ENCODE measurements at regions not wholly inside any gene's neighbourhood (a gene's known extent, or its start where the extent isn't known, plus 50 kb on each side); places are given as distances from the start of the nearest gene placed in this dataset.

GRCh38 chr2:220946552-220946951 is 625.6 kb downstream of the EPHA4 start:
- DNase-seq (ENCODE audit: low read depth): no peak
- no peak overlapping the region for H3K4me3 ChIP-seq (ENCODE audit: low read length)
- no peak for TF ChIP-seq CTCF (conservative IDR thresholded peaks at IDR 0.05; ENCODE audit: low read length)

- TF ChIP-seq CTCF (conservative IDR thresholded peaks at IDR 0.05; ENCODE audit: low read length): no peak
- DNase-seq (ENCODE audit: low read depth): no peak
- H3K4me3 ChIP-seq (ENCODE audit: low read length): no peak overlapping the region
Measured at GRCh38 chr2:220948579-220948978, 623.5 kb downstream of the EPHA4 start.

GRCh38 chr2:220949466-220949865 is 622.6 kb downstream of the EPHA4 start:
- H3K4me3 ChIP-seq (ENCODE audit: low read length): no peak overlapping the region
- TF ChIP-seq CTCF (conservative IDR thresholded peaks at IDR 0.05; ENCODE audit: low read length): no peak
- no peak for DNase-seq (ENCODE audit: low read depth)

GRCh38 chr2:220955776-220956175 is 616.3 kb downstream of the EPHA4 start:
- TF ChIP-seq CTCF (conservative IDR thresholded peaks at IDR 0.05; ENCODE audit: low read length): no peak
- no peak overlapping the region for H3K4me3 ChIP-seq (ENCODE audit: low read length)
- no peak for DNase-seq (ENCODE audit: low read depth)

- no peak for TF ChIP-seq CTCF (conservative IDR thresholded peaks at IDR 0.05; ENCODE audit: low read length)
- no peak overlapping the region for H3K4me3 ChIP-seq (ENCODE audit: low read length)
- DNase-seq (ENCODE audit: low read depth): no peak
Measured at GRCh38 chr2:220956429-220956828, 615.7 kb downstream of the EPHA4 start.

- no peak for DNase-seq (ENCODE audit: low read depth)
- no peak for TF ChIP-seq CTCF (conservative IDR thresholded peaks at IDR 0.05; ENCODE audit: low read length)
- H3K4me3 ChIP-seq (ENCODE audit: low read length): no peak overlapping the region
Measured at GRCh38 chr2:220959391-220959802, 612.7 kb downstream of the EPHA4 start.

GRCh38 chr2:220961143-220961860 is 610.8 kb downstream of the EPHA4 start:
- no peak overlapping the region for H3K4me3 ChIP-seq (ENCODE audit: low read length)
- DNase-seq (ENCODE audit: low read depth): peak; percentile 1
- TF ChIP-seq CTCF (conservative IDR thresholded peaks at IDR 0.05; ENCODE audit: low read length): no peak

Measured in AG10803 (cell line).